ENCODE measurements at regions not wholly inside any gene's neighbourhood (a gene's known extent, or its start where the extent isn't known, plus 50 kb on each side); places are given as distances from the start of the nearest gene placed in this dataset.

- no peak for DNase-seq
Measured at GRCh38 chr9:89554307-89555035, 50.3 kb upstream of the GADD45G start.

- DNase-seq, result no peak
Measured at GRCh38 chr9:89553451-89554010, 51.3 kb upstream of the GADD45G start.

DNA sequence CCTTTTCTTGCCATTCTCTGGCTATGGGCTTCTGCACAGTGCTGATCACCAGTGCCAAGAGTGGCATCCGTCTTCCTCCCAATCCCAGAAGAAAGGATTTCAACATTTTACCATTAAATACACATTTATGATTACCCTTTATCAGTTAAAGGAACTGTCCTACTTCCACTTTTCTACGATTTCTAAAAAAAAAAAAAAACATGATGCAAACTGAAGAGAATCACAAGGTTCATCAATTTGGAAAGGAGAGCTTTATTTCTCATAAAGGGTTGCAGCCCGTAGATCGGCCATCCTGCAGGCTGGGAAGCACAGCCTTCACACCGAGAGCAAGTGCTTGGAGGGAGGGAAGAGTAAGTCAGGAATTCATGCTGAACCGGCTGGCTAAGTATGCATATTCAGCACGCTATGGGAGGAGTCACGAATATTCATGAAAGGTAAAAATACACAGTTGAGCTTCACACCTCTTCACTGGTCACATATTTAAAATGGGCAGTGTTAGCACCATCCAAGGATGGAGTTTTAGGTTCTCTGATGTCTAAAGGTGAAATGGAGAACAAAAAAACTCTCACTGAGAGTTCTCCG is 52.5 kb upstream of the SEMA4D start:
- DNase-seq, result no peak

DNA sequence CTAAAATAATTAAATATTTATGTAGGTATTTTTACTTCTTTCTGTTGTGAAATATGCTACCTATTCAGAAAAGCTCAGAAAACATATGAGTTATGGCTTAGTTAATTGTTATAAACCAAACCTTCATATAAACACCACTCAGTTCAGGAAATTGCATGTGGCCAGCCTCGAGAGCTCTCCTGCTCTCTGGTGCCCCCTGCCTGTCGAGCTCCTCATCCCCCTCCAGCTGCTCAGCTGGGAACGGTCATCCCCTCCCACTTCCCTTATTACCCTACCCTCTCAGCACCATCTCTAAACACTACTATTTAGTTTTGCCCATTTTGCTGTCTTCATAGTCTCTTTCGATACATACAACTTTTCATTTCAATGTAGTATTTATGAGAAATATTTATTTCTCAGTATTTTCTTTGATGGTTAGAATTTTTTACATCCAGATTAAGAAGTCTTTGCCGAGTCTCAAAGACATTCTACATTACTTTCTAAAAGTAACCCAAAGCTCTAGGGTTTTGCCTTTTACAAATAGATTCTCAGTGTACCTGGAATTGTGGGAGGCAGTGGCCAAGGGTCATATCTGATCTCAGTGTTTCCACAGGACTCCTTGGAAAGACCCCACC is 51.2 kb upstream of the SEMA4D start:
- peak; percentile 88 to 89 for DNase-seq

GRCh38 chr9:89548071-89548638 is 50.2 kb upstream of the SEMA4D start:
- no peak for DNase-seq
